Gastrocnemius medialis (tissue), 4 donors: ENCODE measurements at regions not wholly inside any gene's neighbourhood (a gene's known extent, or its start where the extent isn't known, plus 50 kb on each side); places are given as distances from the start of the nearest gene placed in this dataset.

Experiments used
- POLR2A ChIP-seq, 2 donors: fragments of 450-650 bp; IDR thresholded peaks; one replicate each; pipeline ENCODE4 v1.6.1; 2017; ENCODE audit warnings: antibody characterized with exemption in 2 of 2, mild to moderate bottlenecking in 2 of 2, moderate library complexity in 2 of 2
- TF ChIP-seq, protein P1 (sequence below), 5 experiments: fragments of 450-650 bp in 3 of 5; fragments of 200-600 bp in 2 of 5; sonication (generic) in 2 of 5; IDR thresholded peaks in 4 of 5; conservative IDR thresholded peaks in 1 of 5; 1 replicate in 4 of 5; 2 replicates in 1 of 5; pipeline ENCODE4 v1.5.1; 2016 to 2019; ENCODE audit warnings: antibody characterized with exemption in 5 of 5, mild to moderate bottlenecking in 3 of 5, moderate library complexity in 3 of 5

GRCh38 chr3:144085964-144086363 lies 114.3 kb downstream of the DIPK2A start:
- TF ChIP-seq, protein P1, sequence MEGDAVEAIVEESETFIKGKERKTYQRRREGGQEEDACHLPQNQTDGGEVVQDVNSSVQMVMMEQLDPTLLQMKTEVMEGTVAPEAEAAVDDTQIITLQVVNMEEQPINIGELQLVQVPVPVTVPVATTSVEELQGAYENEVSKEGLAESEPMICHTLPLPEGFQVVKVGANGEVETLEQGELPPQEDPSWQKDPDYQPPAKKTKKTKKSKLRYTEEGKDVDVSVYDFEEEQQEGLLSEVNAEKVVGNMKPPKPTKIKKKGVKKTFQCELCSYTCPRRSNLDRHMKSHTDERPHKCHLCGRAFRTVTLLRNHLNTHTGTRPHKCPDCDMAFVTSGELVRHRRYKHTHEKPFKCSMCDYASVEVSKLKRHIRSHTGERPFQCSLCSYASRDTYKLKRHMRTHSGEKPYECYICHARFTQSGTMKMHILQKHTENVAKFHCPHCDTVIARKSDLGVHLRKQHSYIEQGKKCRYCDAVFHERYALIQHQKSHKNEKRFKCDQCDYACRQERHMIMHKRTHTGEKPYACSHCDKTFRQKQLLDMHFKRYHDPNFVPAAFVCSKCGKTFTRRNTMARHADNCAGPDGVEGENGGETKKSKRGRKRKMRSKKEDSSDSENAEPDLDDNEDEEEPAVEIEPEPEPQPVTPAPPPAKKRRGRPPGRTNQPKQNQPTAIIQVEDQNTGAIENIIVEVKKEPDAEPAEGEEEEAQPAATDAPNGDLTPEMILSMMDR (IDR thresholded peaks at IDR 0.05 in 4 of 5, conservative IDR thresholded peaks at IDR 0.05 in 1 of 5) = no peak
- no peak for TF ChIP-seq POLR2A (IDR thresholded peaks at IDR 0.05)
